ENCODE measurements at regions not wholly inside any gene's neighbourhood (a gene's known extent, or its start where the extent isn't known, plus 50 kb on each side); places are given as distances from the start of the nearest gene placed in this dataset.
"Not testable (repeated sequence)": the region's sequence is repeated elsewhere in the genome, so short reads cannot be mapped to it uniquely, and the experiment has no call there.

DNA sequence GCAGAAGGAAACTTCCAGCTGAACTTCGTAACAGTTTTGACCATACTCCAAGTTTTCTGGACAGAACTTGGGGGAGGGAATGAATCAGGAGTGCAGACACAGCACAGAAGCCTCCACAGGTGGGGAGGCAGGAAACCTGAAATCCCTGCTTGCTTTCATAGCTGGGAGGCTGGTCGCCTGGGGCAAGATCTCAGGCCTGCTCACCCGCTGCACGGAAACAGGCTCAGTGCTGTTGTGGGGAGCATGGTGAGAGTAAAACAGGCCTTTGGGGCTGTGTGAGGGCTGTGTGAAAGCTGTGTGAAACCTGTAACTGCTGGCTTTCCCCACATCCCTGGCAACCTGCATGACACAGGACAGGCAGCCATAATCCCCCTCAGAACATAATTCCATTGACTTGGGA, 85.2 kb upstream of the UFL1 start:
- TF ChIP-seq, protein P1, sequence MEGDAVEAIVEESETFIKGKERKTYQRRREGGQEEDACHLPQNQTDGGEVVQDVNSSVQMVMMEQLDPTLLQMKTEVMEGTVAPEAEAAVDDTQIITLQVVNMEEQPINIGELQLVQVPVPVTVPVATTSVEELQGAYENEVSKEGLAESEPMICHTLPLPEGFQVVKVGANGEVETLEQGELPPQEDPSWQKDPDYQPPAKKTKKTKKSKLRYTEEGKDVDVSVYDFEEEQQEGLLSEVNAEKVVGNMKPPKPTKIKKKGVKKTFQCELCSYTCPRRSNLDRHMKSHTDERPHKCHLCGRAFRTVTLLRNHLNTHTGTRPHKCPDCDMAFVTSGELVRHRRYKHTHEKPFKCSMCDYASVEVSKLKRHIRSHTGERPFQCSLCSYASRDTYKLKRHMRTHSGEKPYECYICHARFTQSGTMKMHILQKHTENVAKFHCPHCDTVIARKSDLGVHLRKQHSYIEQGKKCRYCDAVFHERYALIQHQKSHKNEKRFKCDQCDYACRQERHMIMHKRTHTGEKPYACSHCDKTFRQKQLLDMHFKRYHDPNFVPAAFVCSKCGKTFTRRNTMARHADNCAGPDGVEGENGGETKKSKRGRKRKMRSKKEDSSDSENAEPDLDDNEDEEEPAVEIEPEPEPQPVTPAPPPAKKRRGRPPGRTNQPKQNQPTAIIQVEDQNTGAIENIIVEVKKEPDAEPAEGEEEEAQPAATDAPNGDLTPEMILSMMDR (IDR thresholded peaks at IDR 0.05; ENCODE audit: insufficient read depth, low read length, poor library complexity, severe bottlenecking): no peak
- H3K27me3 ChIP-seq (ENCODE audit: control insufficient read depth, insufficient read depth, low read length): no peaks in the 10 kb centered on the region
- no peak for DNase-seq (ENCODE audit: low read depth)
- no peak overlapping the region for H3K4me3 ChIP-seq (ENCODE audit: low read depth, low read length)
- H3K36me3 ChIP-seq (ENCODE audit: control insufficient read depth, insufficient read depth, low read length): no peaks in the 10 kb centered on the region

DNA sequence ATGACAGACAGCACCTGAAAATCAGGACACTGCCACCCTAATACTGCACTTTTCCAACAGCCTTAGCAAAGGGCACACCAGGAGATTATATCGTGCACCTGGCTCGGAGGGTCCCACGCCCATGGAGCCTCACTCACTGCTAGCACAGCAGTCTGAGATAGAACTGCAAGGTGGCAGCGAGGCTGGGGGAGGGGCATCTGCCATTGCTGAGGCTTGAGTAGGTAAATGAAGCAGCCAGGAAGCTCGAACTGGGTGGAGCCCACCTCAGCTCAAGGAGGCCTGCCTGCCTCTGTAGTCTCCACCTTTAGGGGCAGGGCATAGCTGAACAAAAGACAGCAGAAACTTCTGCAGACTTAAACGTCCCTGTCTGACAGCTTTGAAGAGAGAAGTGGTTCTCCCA, 84.4 kb upstream of the UFL1 start:
- DNase-seq (ENCODE audit: low read depth); H3K4me3 ChIP-seq (ENCODE audit: low read depth, low read length); H3K27me3 ChIP-seq (ENCODE audit: control insufficient read depth, insufficient read depth, low read length); H3K36me3 ChIP-seq (ENCODE audit: control insufficient read depth, insufficient read depth, low read length): not testable (repeated sequence)

DNA sequence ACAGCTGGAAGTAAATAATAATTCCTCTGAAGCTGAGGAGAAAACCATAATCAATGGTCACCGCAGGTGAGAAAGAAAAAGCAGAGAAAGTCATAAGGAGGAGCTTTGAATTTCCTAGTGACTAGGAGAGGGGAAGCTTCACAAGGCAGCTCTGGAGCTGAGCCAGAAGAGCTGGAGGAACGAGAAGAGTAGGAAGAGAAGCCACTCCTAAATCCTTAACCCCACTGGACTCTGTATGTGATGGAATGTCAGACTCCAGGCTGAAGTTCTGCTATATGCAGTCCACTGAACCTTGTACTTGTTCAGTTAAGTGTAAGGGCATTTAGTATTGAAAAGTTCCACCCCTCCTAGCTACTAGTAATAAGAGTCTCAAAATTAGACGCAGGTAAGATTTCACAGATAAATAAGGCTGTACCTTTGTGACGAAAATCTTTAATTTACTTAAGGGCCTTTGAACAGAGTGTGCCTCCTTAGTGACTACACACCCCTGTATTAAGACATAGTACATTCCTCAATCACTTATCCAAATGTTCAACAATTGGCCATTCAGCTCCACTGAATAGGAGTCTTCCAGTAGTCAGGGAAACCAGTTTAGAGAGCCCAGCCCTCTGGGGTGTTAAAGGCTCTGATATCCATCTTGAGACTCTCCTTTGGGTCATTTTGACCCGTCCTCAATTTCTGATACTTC, 71.4 kb upstream of the UFL1 start:
- TF ChIP-seq, protein P1 (IDR thresholded peaks at IDR 0.05; ENCODE audit: insufficient read depth, low read length, poor library complexity, severe bottlenecking): no peak
- Histone ChIP-seq H3K27me3 (ENCODE audit: control insufficient read depth, insufficient read depth, low read length) (no peaks in the 10 kb centered on the region), H3K36me3 (ENCODE audit: control insufficient read depth, insufficient read depth, low read length) (no peaks in the 10 kb centered on the region), H3K4me3 (ENCODE audit: low read depth, low read length) (no peak overlapping the region)
- DNase-seq (ENCODE audit: low read depth): peak; percentile 18

DNA sequence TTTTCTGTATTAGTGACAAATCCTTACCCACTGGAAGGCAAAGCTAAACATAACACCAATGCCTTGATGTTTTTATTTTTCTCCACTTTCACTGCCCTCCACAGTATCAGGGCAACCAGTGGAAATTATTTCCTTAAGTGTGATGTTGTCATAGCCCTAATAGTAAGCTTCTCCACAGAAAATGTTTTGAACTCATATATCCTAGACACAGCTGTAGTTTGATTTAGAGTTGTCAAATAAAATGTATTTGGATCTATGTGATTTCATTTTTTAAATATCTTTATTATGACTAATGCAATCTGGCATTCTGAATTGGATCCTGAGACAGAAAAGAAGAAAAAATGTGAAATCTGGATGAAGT, 70.9 kb upstream of the UFL1 start:
- H3K36me3 ChIP-seq (ENCODE audit: control insufficient read depth, insufficient read depth, low read length): no peaks in the 10 kb centered on the region
- no peaks in the 10 kb centered on the region for H3K27me3 ChIP-seq (ENCODE audit: control insufficient read depth, insufficient read depth, low read length)
- TF ChIP-seq, protein P1 (IDR thresholded peaks at IDR 0.05; ENCODE audit: insufficient read depth, low read length, poor library complexity, severe bottlenecking): no peak
- no peak for DNase-seq (ENCODE audit: low read depth)
- no peak overlapping the region for H3K4me3 ChIP-seq (ENCODE audit: low read depth, low read length)

DNA sequence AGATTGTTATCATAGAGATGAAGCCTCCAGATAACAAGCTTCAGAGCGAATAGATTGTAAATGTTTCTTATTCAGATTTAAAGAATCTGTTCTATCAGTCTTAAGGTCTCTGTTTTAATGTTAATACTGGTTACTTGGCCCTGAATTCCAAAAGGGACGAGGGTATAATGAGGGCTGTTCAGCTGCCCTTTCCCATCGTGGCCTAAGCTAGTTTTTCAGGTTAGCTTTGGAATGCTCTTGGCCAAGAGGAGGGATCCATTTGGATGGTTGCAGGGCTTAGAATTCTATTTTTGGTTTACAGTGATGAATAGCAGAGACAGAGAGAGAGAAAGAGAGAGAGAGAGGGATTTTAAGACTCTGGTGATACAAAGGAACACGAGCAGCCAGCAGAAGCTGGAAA, 62.8 kb upstream of the UFL1 start:
- no peak overlapping the region for H3K4me3 ChIP-seq (ENCODE audit: low read depth, low read length)
- TF ChIP-seq, protein P1 (IDR thresholded peaks at IDR 0.05; ENCODE audit: insufficient read depth, low read length, poor library complexity, severe bottlenecking): no peak
- no peaks in the 10 kb centered on the region for H3K36me3 ChIP-seq (ENCODE audit: control insufficient read depth, insufficient read depth, low read length)
- DNase-seq (ENCODE audit: low read depth): no peak
- no peaks in the 10 kb centered on the region for H3K27me3 ChIP-seq (ENCODE audit: control insufficient read depth, insufficient read depth, low read length)

DNA sequence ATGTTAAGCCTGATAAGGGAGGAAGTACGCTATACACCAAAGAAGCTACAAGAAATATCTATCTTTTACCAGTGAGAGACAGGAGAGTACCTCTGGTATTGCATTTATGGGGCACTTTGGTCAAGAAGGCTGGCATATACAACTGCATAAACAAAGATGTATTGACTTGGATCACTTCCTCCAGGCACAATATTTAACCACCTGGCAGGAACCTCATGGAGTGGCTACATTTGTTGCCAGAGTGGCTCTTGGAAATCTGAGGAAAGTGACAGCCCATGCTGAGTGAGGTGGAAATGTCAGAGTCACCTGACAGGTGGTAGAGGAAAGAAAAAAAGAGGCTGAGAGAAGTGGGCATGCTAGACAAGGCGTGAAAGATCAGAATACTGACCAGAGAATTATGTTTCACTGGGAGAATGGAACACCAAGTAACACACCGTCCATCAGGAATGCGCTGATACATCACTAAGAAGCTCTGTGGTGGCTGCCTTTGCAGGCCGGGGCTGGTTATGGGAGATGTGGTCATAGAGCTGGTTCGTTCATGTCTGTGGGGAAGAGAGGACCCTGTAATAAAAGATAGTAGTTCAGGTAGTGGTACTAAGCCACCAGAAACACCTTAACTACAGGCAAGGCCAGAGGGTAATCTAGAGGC, 61.4 kb upstream of the UFL1 start:
- Histone ChIP-seq H3K4me3 (ENCODE audit: low read depth, low read length) (no peak overlapping the region), H3K36me3 (ENCODE audit: control insufficient read depth, insufficient read depth, low read length) (no peaks in the 10 kb centered on the region), H3K27me3 (ENCODE audit: control insufficient read depth, insufficient read depth, low read length) (no peaks in the 10 kb centered on the region)
- TF ChIP-seq, protein P1 (IDR thresholded peaks at IDR 0.05; ENCODE audit: insufficient read depth, low read length, poor library complexity, severe bottlenecking): no peak
- no peak for DNase-seq (ENCODE audit: low read depth)

All from kidney epithelial cell (primary cell).